Mesendoderm (in vitro differentiated cells): ENCODE measurements at regions not wholly inside any gene's neighbourhood (a gene's known extent, or its start where the extent isn't known, plus 50 kb on each side); places are given as distances from the start of the nearest gene placed in this dataset.
A peak's percentile ranks its signal among the peaks of the same experiment; 100 is the strongest.

Experiments used
- DNase-seq: peaks from one replicate; pipeline ENCODE4 v3.0.0; 2013
- H2AK5ac ChIP-seq: 2 replicates; pipeline ENCODE4 v1.6.1; 2013; ENCODE audit warnings: low read length, inconsistent platforms
- H2BK120ac ChIP-seq: 2 replicates; pipeline ENCODE4 v1.6.1; 2013; ENCODE audit warnings: low read depth, mild to moderate bottlenecking, low read length, moderate library complexity, mixed read lengths
- H2BK15ac ChIP-seq: replicated peaks from 2 replicates; pipeline ENCODE4 v1.6.1; 2013; ENCODE audit warnings: low read depth, mild to moderate bottlenecking, moderate library complexity
- H2BK5ac ChIP-seq: 2 replicates; pipeline ENCODE4 v1.6.1; 2013; ENCODE audit warnings: low read length, inconsistent platforms
- H3K18ac ChIP-seq: 2 replicates; pipeline ENCODE4 v1.6.1; 2013; ENCODE audit warnings: mild to moderate bottlenecking, low read length, mixed read lengths
- H3K23ac ChIP-seq: one replicate; pipeline ENCODE4 v1.6.1; 2013; ENCODE audit warnings: low read length
- H3K27ac ChIP-seq: 2 replicates; pipeline ENCODE4 v1.5.1; 2013; ENCODE audit warnings: low read depth, mild to moderate bottlenecking, inconsistent platforms, low read length, moderate library complexity
- H3K27me3 ChIP-seq: 2 replicates; pipeline ENCODE4 v1.6.1; 2013; ENCODE audit warnings: low read length, control low read depth, mild to moderate bottlenecking, inconsistent platforms; ENCODE audit not compliant: insufficient read depth, poor library complexity
- H3K36me3 ChIP-seq: 2 replicates; pipeline ENCODE4 v1.6.1; 2013; ENCODE audit warnings: low read length, inconsistent platforms; ENCODE audit not compliant: control insufficient read depth, insufficient read depth
- H3K4ac ChIP-seq: one replicate; pipeline ENCODE4 v1.6.1; 2013; ENCODE audit warnings: low read depth, mild to moderate bottlenecking, low read length, moderate library complexity
- H3K4me1 ChIP-seq: 2 replicates; pipeline ENCODE4 v1.6.1; 2013; ENCODE audit warnings: low read depth, low read length, inconsistent platforms; ENCODE audit not compliant: control insufficient read depth
- H3K4me2 ChIP-seq: 2 replicates; pipeline ENCODE4 v1.6.1; 2013; ENCODE audit warnings: low read length
- H3K4me3 ChIP-seq: 2 replicates; pipeline ENCODE4 v1.5.1; 2013; ENCODE audit warnings: mild to moderate bottlenecking, low read length
- H3K56ac ChIP-seq: one replicate; pipeline ENCODE4 v1.6.1; 2013; ENCODE audit warnings: low read length
- H3K79me1 ChIP-seq: 2 replicates; pipeline ENCODE4 v1.6.1; 2013; ENCODE audit warnings: low read length, inconsistent platforms
- H3K79me2 ChIP-seq: 2 replicates; pipeline ENCODE4 v1.6.1; 2013; ENCODE audit warnings: mild to moderate bottlenecking, low read length; ENCODE audit not compliant: control insufficient read depth, insufficient read depth
- H3K9ac ChIP-seq: 2 replicates; pipeline ENCODE4 v1.6.1; 2013; ENCODE audit warnings: low read length, inconsistent platforms
- H4K5ac ChIP-seq: one replicate; pipeline ENCODE4 v1.6.1; 2013; ENCODE audit warnings: low read length
- H4K8ac ChIP-seq: one replicate; pipeline ENCODE4 v1.6.1; 2013; ENCODE audit warnings: low read depth, mild to moderate bottlenecking, control low read depth, low read length, moderate library complexity
- WGBS: extraction: QIAGEN DNeasy Blood & Tissue Kit; methylation state at CpG from one replicate; pipeline ENCODE4 v1.1.7; 2013; ENCODE audit warnings: low lambda C conversion rate, missing lambda C conversion rate; ENCODE audit not compliant: insufficient coverage; ENCODE audit errors: extremely low coverage; 5-methylcytosine and 5-hydroxymethylcytosine counted together

- Histone ChIP-seq H3K18ac (no peak overlapping the region), H3K9ac (no peak overlapping the region), H3K79me2 (no peaks in the 10 kb centered on the region), H2BK120ac (no peak overlapping the region), H3K4ac (no peak overlapping the region), H3K27me3 (no peaks in the 10 kb centered on the region), H3K4me2 (no peak overlapping the region), H2BK5ac (no peak overlapping the region), H3K23ac (no peak overlapping the region), H3K27ac (no peak overlapping the region), H4K5ac (no peak overlapping the region), H4K8ac (no peak overlapping the region), H3K4me1 (no peaks in the 10 kb centered on the region), H3K36me3 (no peaks in the 10 kb centered on the region), H2AK5ac (no peak overlapping the region), H3K4me3 (no peak overlapping the region), H3K79me1 (no peaks in the 10 kb centered on the region), H3K56ac (no peak overlapping the region), H2BK15ac (no peak overlapping the region)
- DNase-seq = no peak
- no CpG with 5 or more reads among the region's 4 CpGs for WGBS
Measured at GRCh38 chr3:166064476-166064875, 227.3 kb upstream of the BCHE start.

- no peak overlapping the region for H3K56ac ChIP-seq
- H3K79me1 ChIP-seq = no peaks in the 10 kb centered on the region
- no peak overlapping the region for H3K9ac ChIP-seq
- peak; percentile 73 for DNase-seq
- no peak overlapping the region for H3K4me3 ChIP-seq
- H3K79me2 ChIP-seq = no peaks in the 10 kb centered on the region
- no peak overlapping the region for H4K5ac ChIP-seq
- H2BK5ac ChIP-seq = no peak overlapping the region
- no peak overlapping the region for H2BK120ac ChIP-seq
- H3K27me3 ChIP-seq = no peaks in the 10 kb centered on the region
- no peak overlapping the region for H3K23ac ChIP-seq
- H3K4me1 ChIP-seq = no peaks in the 10 kb centered on the region
- WGBS = no CpG with 5 or more reads among the region's 2 CpGs
- no peak overlapping the region for H2AK5ac ChIP-seq
- no peak overlapping the region for H3K4me2 ChIP-seq
- no peak overlapping the region for H3K4ac ChIP-seq
- H3K36me3 ChIP-seq = no peaks in the 10 kb centered on the region
- no peak overlapping the region for H3K18ac ChIP-seq
- no peak overlapping the region for H3K27ac ChIP-seq
- no peak overlapping the region for H2BK15ac ChIP-seq
- H4K8ac ChIP-seq = no peak overlapping the region
Measured at GRCh38 chr3:166060789-166061479, 223.7 kb upstream of the BCHE start.

GRCh38 chr3:166052440-166052839 is 215.2 kb upstream of the BCHE start:
- Histone ChIP-seq H3K4me1 (no peaks in the 10 kb centered on the region), H2AK5ac (no peak overlapping the region), H3K4me2 (no peak overlapping the region), H3K4ac (no peak overlapping the region), H3K23ac (no peak overlapping the region), H3K36me3 (no peaks in the 10 kb centered on the region), H2BK5ac (no peak overlapping the region), H3K18ac (no peak overlapping the region), H3K27me3 (no peaks in the 10 kb centered on the region), H2BK120ac (no peak overlapping the region), H4K5ac (no peak overlapping the region), H2BK15ac (no peak overlapping the region), H3K56ac (no peak overlapping the region), H4K8ac (no peak overlapping the region), H3K27ac (no peak overlapping the region), H3K9ac (no peak overlapping the region), H3K79me1 (no peaks in the 10 kb centered on the region), H3K79me2 (no peaks in the 10 kb centered on the region), H3K4me3 (no peak overlapping the region)
- DNase-seq = peak; percentile 52
- no CpG with 5 or more reads among the region's 5 CpGs for WGBS

GRCh38 chr3:166029507-166029906 is 192.3 kb upstream of the BCHE start:
- H3K27ac ChIP-seq = no peak overlapping the region
- no peak overlapping the region for H4K8ac ChIP-seq

GRCh38 chr3:166013073-166013679 is 176.0 kb upstream of the BCHE start:
- H4K5ac ChIP-seq = no peak overlapping the region
- no CpG with 5 or more reads among the region's 1 CpG for WGBS
- no peak overlapping the region for H3K9ac ChIP-seq
- DNase-seq = peak; percentile 33
- H2BK5ac ChIP-seq = no peak overlapping the region
- no peaks in the 10 kb centered on the region for H3K36me3 ChIP-seq
- no peaks in the 10 kb centered on the region for H3K27me3 ChIP-seq
- no peak overlapping the region for H3K56ac ChIP-seq
- H3K4me1 ChIP-seq = no peaks in the 10 kb centered on the region
- H2BK15ac ChIP-seq = no peak overlapping the region
- no peak overlapping the region for H3K18ac ChIP-seq
- no peak overlapping the region for H4K8ac ChIP-seq
- H2BK120ac ChIP-seq = no peak overlapping the region
- no peaks in the 10 kb centered on the region for H3K79me1 ChIP-seq
- H3K4me2 ChIP-seq = no peak overlapping the region
- no peak overlapping the region for H3K4ac ChIP-seq
- H3K27ac ChIP-seq = no peak overlapping the region
- no peak overlapping the region for H3K4me3 ChIP-seq
- no peak overlapping the region for H3K23ac ChIP-seq
- no peak overlapping the region for H2AK5ac ChIP-seq
- H3K79me2 ChIP-seq = no peaks in the 10 kb centered on the region

More at GRCh38 chr3:166029507-166029906, 192.3 kb upstream of the BCHE start:
- H2BK15ac ChIP-seq = no peak overlapping the region
- H3K36me3 ChIP-seq = no peaks in the 10 kb centered on the region
- no peak overlapping the region for H3K23ac ChIP-seq
- H3K79me1 ChIP-seq = no peaks in the 10 kb centered on the region
- H3K4ac ChIP-seq = no peak overlapping the region
- no peak for DNase-seq
- H2AK5ac ChIP-seq = no peak overlapping the region
- H3K56ac ChIP-seq = no peak overlapping the region
- WGBS = no CpG with 5 or more reads among the region's 3 CpGs
- H2BK120ac ChIP-seq = no peak overlapping the region
- H3K79me2 ChIP-seq = no peaks in the 10 kb centered on the region
- no peak overlapping the region for H2BK5ac ChIP-seq
- H3K4me2 ChIP-seq = no peak overlapping the region
- no peak overlapping the region for H3K9ac ChIP-seq
- no peak overlapping the region for H4K5ac ChIP-seq
- H3K4me3 ChIP-seq = no peak overlapping the region
- H3K18ac ChIP-seq = no peak overlapping the region
- H3K27me3 ChIP-seq = no peaks in the 10 kb centered on the region
- H3K4me1 ChIP-seq = no peaks in the 10 kb centered on the region

GRCh38 chr3:166011771-166012170 is 174.5 kb upstream of the BCHE start:
- H3K27ac ChIP-seq = no peak overlapping the region
- no peaks in the 10 kb centered on the region for H3K36me3 ChIP-seq
- no peak overlapping the region for H2BK15ac ChIP-seq
- no peak overlapping the region for H2BK5ac ChIP-seq
- no peak overlapping the region for H2BK120ac ChIP-seq
- no peaks in the 10 kb centered on the region for H3K79me1 ChIP-seq
- H3K23ac ChIP-seq = no peak overlapping the region
- H2AK5ac ChIP-seq = no peak overlapping the region
- DNase-seq = no peak
- no peak overlapping the region for H3K9ac ChIP-seq
- H3K79me2 ChIP-seq = no peaks in the 10 kb centered on the region
- H4K8ac ChIP-seq = no peak overlapping the region
- H3K56ac ChIP-seq = no peak overlapping the region
- H4K5ac ChIP-seq = no peak overlapping the region
- H3K4me2 ChIP-seq = no peak overlapping the region
- no peak overlapping the region for H3K4ac ChIP-seq
- H3K4me1 ChIP-seq = no peaks in the 10 kb centered on the region
- no CpG with 5 or more reads among the region's 1 CpG for WGBS
- no peaks in the 10 kb centered on the region for H3K27me3 ChIP-seq
- H3K4me3 ChIP-seq = no peak overlapping the region
- H3K18ac ChIP-seq = no peak overlapping the region
